Liver (tissue), 3 donors: ENCODE measurements at regions not wholly inside any gene's neighbourhood (a gene's known extent, or its start where the extent isn't known, plus 50 kb on each side); places are given as distances from the start of the nearest gene placed in this dataset.

Source experiments
- ATF3 ChIP-seq: IDR thresholded peaks from 2 replicates; pipeline ENCODE4 v1.6.1; 2016; ENCODE audit warnings: antibody characterized with exemption
- CTCF ChIP-seq: fragments of 150-350 bp; IDR thresholded peaks from 2 replicates; pipeline ENCODE4 v1.5.1; 2017; ENCODE audit warnings: improper control_type of control experiment, low read depth, low read length; ENCODE audit not compliant: missing input control
- TAF1 ChIP-seq: conservative IDR thresholded peaks from 2 replicates; pipeline ENCODE4 v1.6.1; 2016; ENCODE audit warnings: antibody characterized with exemption, mild to moderate bottlenecking
- donor health status: healthy.
- donor health status: healthy.

- TF ChIP-seq CTCF = no peak
- no peak for TF ChIP-seq ATF3
- no peak for TF ChIP-seq TAF1
Measured at GRCh38 chr4:54852602-54853001, 194.8 kb downstream of the KIT start.
